ENCODE measurements at regions not wholly inside any gene's neighbourhood (a gene's known extent, or its start where the extent isn't known, plus 50 kb on each side); places are given as distances from the start of the nearest gene placed in this dataset.

DNA sequence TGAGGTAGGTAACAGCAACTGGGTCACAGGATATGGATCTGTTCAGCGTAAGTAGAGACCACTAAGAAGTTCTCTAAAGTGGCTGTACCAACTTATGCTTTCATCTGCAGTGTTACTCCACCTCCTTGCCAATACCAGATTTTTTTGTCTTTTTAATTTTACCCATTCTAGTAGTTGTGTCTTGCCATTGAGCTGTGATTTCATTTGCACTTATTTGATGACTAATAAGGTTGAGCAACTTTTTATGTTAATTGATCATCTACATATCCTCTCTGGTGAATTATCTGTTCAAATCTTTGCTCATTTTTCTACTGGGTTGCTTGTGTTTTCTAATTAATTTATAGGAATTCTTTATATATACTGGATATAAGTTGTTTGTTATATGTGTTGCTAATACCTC is 82.9 kb downstream of the OGFRL1 start:
- Histone ChIP-seq H3K27me3 (ENCODE audit: control insufficient read depth, low read length) (peaks cover 7% of the 10 kb centered on the region), H3K36me3 (ENCODE audit: control insufficient read depth, low read length) (no peaks in the 10 kb centered on the region), H3K4me1 (ENCODE audit: control insufficient read depth, low read length) (peaks cover 2% of the 10 kb centered on the region), H3K79me2 (ENCODE audit: control insufficient read depth, low read length) (no peaks in the 10 kb centered on the region), H3K9me2 (replicated peaks; ENCODE audit: control insufficient read depth, low read length) (no peaks in the 10 kb centered on the region), H3K9me3 (ENCODE audit: control insufficient read depth, insufficient read depth, low read length) (no peaks in the 10 kb centered on the region), H3K27ac (ENCODE audit: low read depth, low read length) (no peak overlapping the region), H4K20me1 (ENCODE audit: control insufficient read depth, insufficient read depth, low read depth, low read length) (no peaks in the 10 kb centered on the region), H3K4me3 (ENCODE audit: low read length) (no peak overlapping the region), H3F3A (ENCODE audit: control insufficient read depth, insufficient read depth) (no peaks in the 10 kb centered on the region), H3K4me2 (ENCODE audit: low read length) (no peak overlapping the region)
- TF ChIP-seq EZH2phosphoT487 (IDR thresholded peaks at IDR 0.05; ENCODE audit: borderline replicate concordance, low read length) = no peak
- TF ChIP-seq, protein P1, sequence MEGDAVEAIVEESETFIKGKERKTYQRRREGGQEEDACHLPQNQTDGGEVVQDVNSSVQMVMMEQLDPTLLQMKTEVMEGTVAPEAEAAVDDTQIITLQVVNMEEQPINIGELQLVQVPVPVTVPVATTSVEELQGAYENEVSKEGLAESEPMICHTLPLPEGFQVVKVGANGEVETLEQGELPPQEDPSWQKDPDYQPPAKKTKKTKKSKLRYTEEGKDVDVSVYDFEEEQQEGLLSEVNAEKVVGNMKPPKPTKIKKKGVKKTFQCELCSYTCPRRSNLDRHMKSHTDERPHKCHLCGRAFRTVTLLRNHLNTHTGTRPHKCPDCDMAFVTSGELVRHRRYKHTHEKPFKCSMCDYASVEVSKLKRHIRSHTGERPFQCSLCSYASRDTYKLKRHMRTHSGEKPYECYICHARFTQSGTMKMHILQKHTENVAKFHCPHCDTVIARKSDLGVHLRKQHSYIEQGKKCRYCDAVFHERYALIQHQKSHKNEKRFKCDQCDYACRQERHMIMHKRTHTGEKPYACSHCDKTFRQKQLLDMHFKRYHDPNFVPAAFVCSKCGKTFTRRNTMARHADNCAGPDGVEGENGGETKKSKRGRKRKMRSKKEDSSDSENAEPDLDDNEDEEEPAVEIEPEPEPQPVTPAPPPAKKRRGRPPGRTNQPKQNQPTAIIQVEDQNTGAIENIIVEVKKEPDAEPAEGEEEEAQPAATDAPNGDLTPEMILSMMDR (IDR thresholded peaks at IDR 0.05; ENCODE audit: low read depth, low read length, poor library complexity, severe bottlenecking) = no peak

DNA sequence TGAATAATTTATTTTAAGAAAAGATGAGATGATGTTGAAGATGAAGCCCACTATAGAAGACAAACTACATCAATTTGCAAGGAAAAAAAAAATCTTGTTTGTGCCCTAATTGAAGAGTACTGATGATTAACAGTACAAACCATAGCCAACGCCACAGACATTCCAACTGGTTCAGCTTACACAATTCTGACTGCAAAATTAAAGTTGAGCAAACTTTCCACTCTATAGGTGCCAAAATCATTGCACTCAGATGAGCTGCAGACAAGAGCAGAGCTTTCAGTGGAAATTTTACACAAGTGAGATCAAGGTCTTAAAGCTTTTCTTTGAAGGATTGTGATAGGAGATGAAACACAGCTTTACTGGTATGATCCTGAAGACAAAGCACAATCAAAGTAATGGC is 85.3 kb downstream of the OGFRL1 start:
- peaks cover 13% of the 10 kb centered on the region for H3K27me3 ChIP-seq (ENCODE audit: control insufficient read depth, low read length)
- H3K36me3 ChIP-seq (ENCODE audit: control insufficient read depth, low read length) = no peaks in the 10 kb centered on the region
- no peaks in the 10 kb centered on the region for H3K9me2 ChIP-seq (replicated peaks; ENCODE audit: control insufficient read depth, low read length)
- no peak overlapping the region for H3K4me2 ChIP-seq (ENCODE audit: low read length)
- H3K4me3 ChIP-seq (ENCODE audit: low read length) = no peak overlapping the region
- no peaks in the 10 kb centered on the region for H3K4me1 ChIP-seq (ENCODE audit: control insufficient read depth, low read length)
- H3K9me3 ChIP-seq (ENCODE audit: control insufficient read depth, insufficient read depth, low read length) = no peaks in the 10 kb centered on the region
- H3F3A ChIP-seq (ENCODE audit: control insufficient read depth, insufficient read depth) = no peaks in the 10 kb centered on the region
- no peaks in the 10 kb centered on the region for H3K79me2 ChIP-seq (ENCODE audit: control insufficient read depth, low read length)
- H4K20me1 ChIP-seq (ENCODE audit: control insufficient read depth, insufficient read depth, low read depth, low read length) = no peaks in the 10 kb centered on the region
- no peak for TF ChIP-seq EZH2phosphoT487 (IDR thresholded peaks at IDR 0.05; ENCODE audit: borderline replicate concordance, low read length)
- TF ChIP-seq, protein P1 (IDR thresholded peaks at IDR 0.05; ENCODE audit: low read depth, low read length, poor library complexity, severe bottlenecking) = no peak
- H3K27ac ChIP-seq (ENCODE audit: low read depth, low read length) = no peak overlapping the region

GRCh38 chr6:71375676-71376075 is 87.1 kb downstream of the OGFRL1 start:
- H3K27me3 ChIP-seq (ENCODE audit: control insufficient read depth, low read length) = peaks cover 17% of the 10 kb centered on the region
- no peak overlapping the region for H3K27ac ChIP-seq (ENCODE audit: low read depth, low read length)
- H3K9me2 ChIP-seq (replicated peaks; ENCODE audit: control insufficient read depth, low read length) = no peaks in the 10 kb centered on the region
- H3K4me2 ChIP-seq (ENCODE audit: low read length) = no peak overlapping the region
- no peak overlapping the region for H3K4me3 ChIP-seq (ENCODE audit: low read length)
- H3K36me3 ChIP-seq (ENCODE audit: control insufficient read depth, low read length) = no peaks in the 10 kb centered on the region
- TF ChIP-seq EZH2phosphoT487 (IDR thresholded peaks at IDR 0.05; ENCODE audit: borderline replicate concordance, low read length) = no peak
- TF ChIP-seq, protein P1 (IDR thresholded peaks at IDR 0.05; ENCODE audit: low read depth, low read length, poor library complexity, severe bottlenecking) = no peak
- no peaks in the 10 kb centered on the region for H3K4me1 ChIP-seq (ENCODE audit: control insufficient read depth, low read length)
- no peaks in the 10 kb centered on the region for H3F3A ChIP-seq (ENCODE audit: control insufficient read depth, insufficient read depth)
- no peaks in the 10 kb centered on the region for H3K79me2 ChIP-seq (ENCODE audit: control insufficient read depth, low read length)
- H4K20me1 ChIP-seq (ENCODE audit: control insufficient read depth, insufficient read depth, low read depth, low read length) = no peaks in the 10 kb centered on the region
- H3K9me3 ChIP-seq (ENCODE audit: control insufficient read depth, insufficient read depth, low read length) = no peaks in the 10 kb centered on the region

DNA sequence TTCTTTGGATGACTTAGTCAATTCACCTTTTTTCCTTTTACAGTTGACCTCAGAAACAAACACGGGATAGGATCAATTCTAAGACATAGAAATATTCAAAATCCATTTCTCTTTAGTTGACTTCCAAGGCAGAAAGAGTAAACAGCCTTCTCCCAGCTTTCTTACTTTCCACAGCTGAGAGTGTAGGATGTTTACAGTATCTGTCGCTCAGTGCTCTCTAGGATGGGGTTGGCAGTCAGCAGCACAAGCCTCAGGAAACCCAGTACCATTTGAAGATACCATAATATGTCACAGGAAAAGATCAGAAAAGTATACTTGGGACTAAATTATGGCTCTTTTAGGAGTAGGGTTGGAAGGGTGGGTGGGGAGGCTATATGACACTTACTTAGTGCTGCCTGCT is 88.2 kb downstream of the OGFRL1 start:
- Histone ChIP-seq H3F3A (ENCODE audit: control insufficient read depth, insufficient read depth) (no peaks in the 10 kb centered on the region), H3K4me3 (ENCODE audit: low read length) (no peak overlapping the region), H3K4me2 (ENCODE audit: low read length) (no peak overlapping the region), H3K27me3 (ENCODE audit: control insufficient read depth, low read length) (peaks cover 17% of the 10 kb centered on the region), H3K27ac (ENCODE audit: low read depth, low read length) (no peak overlapping the region), H3K79me2 (ENCODE audit: control insufficient read depth, low read length) (no peaks in the 10 kb centered on the region), H3K9me3 (ENCODE audit: control insufficient read depth, insufficient read depth, low read length) (no peaks in the 10 kb centered on the region), H3K9me2 (replicated peaks; ENCODE audit: control insufficient read depth, low read length) (no peaks in the 10 kb centered on the region), H4K20me1 (ENCODE audit: control insufficient read depth, insufficient read depth, low read depth, low read length) (no peaks in the 10 kb centered on the region), H3K36me3 (ENCODE audit: control insufficient read depth, low read length) (no peaks in the 10 kb centered on the region), H3K4me1 (ENCODE audit: control insufficient read depth, low read length) (no peaks in the 10 kb centered on the region)
- TF ChIP-seq EZH2phosphoT487 (IDR thresholded peaks at IDR 0.05; ENCODE audit: borderline replicate concordance, low read length) = no peak
- TF ChIP-seq, protein P1 (IDR thresholded peaks at IDR 0.05; ENCODE audit: low read depth, low read length, poor library complexity, severe bottlenecking) = no peak

Measured in DOHH2 (cell line).